ENCODE measurements at regions not wholly inside any gene's neighbourhood (a gene's known extent, or its start where the extent isn't known, plus 50 kb on each side); places are given as distances from the start of the nearest gene placed in this dataset.

DNA sequence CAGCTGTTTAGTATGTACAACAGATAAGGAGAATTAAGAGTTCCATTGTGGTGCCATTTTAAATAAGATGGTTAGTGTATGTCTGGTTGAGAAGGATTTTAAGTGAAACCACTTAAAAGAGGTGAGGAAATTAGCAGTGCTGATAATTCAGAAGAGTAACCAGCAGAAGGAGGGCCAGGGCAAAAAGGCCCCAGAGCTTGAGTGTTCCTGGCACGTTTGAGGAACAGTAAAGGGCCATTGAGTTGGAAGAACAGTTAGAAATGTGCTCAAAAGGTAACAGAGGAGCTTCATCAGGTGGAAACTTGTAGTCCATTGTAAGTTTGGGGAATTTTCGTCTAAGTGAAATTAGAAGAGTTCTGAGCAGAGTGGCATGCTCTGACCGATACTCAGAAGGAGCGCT, 606.2 kb upstream of the ZFP42 start:
- in situ Hi-C loops (cut with MboI; ENCODE audit: low sequenced_read_pairs) = no loop called here
- Histone ChIP-seq H3K18ac (ENCODE audit: low read depth, low read length) (0 out of 2 replicates have a peak overlapping the region, but pooled peaks have one; percentile 12), H3K4me2 (ENCODE audit: low read depth, low read length) (no peak overlapping the region), H2BK15ac (ENCODE audit: low read depth, low read length) (0 out of 3 replicates have a peak overlapping the region, but pooled peaks have one; percentile 28), H2AFZ (replicated peaks; ENCODE audit: low read length, poor library complexity) (no peak overlapping the region), H3K56ac (ENCODE audit: extremely low read depth, insufficient read depth, low read length) (no peak overlapping the region; the same call in 1 of the 2 replicates), H4K20me1 (ENCODE audit: insufficient read depth, low read length) (no peaks in the 10 kb centered on the region), H3K4me1 (ENCODE audit: control insufficient read depth, insufficient read depth, low read length) (peaks cover 4% of the 10 kb centered on the region), H2AK5ac (ENCODE audit: low read depth, low read length) (no peak overlapping the region), H3K9me1 (ENCODE audit: insufficient read depth, low read length) (peaks cover 4% of the 10 kb centered on the region), H4K8ac (ENCODE audit: low read depth in 2 of 2, low read length in 2 of 2) (no peak overlapping the region), H3K4me3 (ENCODE audit: insufficient read depth, low read depth, low read length) (no peak overlapping the region), H3K27ac (ENCODE audit: insufficient read depth, low read length) (no peak overlapping the region), H2AK9ac (replicated peaks; ENCODE audit: low read depth, low read length, poor library complexity) (no peak overlapping the region), H2BK120ac (ENCODE audit: low read depth, low read length) (peak overlapping the region; percentile 63), H3K9me3 (ENCODE audit: control insufficient read depth, insufficient read depth, low read length) (peaks cover 2% of the 10 kb centered on the region; the same call in 1 of the 2 replicates), H3K4ac (ENCODE audit: low read depth, low read length) (peak overlapping the region; percentile 21; the same call in 1 of the 2 replicates), H3K9ac (ENCODE audit: low read depth, low read length) (no peak overlapping the region), H2BK20ac (ENCODE audit: low read depth, low read length) (peak overlapping the region; percentile 45; the same call in 1 of the 2 replicates), H3K27me3 (ENCODE audit: control insufficient read depth, insufficient read depth, low read length) (no peaks in the 10 kb centered on the region), H3K14ac (replicated peaks; ENCODE audit: low read depth, low read length) (no peak overlapping the region), H4K91ac (ENCODE audit: insufficient read depth, low read depth, low read length) (peak overlapping the region; percentile 46; the same call in 1 of the 2 replicates), H3K36me3 (ENCODE audit: control insufficient read depth, insufficient read depth, low read length) (no peaks in the 10 kb centered on the region), H2BK5ac (ENCODE audit: low read depth, low read length, poor library complexity, severe bottlenecking) (no peak overlapping the region), H3K23ac (ENCODE audit: low read depth, low read length) (no peak overlapping the region), H4K5ac (ENCODE audit: low read depth, low read length) (peak overlapping the region; percentile 48; the same call in 1 of the 2 replicates), H3K79me1 (ENCODE audit: low read depth in 1 of 2, low read length in 2 of 2) (no peaks in the 10 kb centered on the region)
- DNase-seq = no peak
- 88% methylated on average over 4 of the region's 4 CpGs; no CpG with 5 or more reads in 1 of the 2 experiments for WGBS, 2 experiments (ENCODE audit: extremely low coverage in 2 of 2, insufficient read length in 1 of 2)
- dilution Hi-C loops (cut with HindIII; ENCODE audit: low sequenced_read_pairs, unreplicated experiment) = no loop called here
- POLR2A ChIA-PET (ENCODE audit: unreplicated experiment) = no interaction called here
- TF ChIP-seq CHD1 (IDR thresholded peaks at IDR 0.05; ENCODE audit: low read depth, low read length) (no peak), POLR2A (IDR thresholded peaks at IDR 0.05; ENCODE audit: low read depth, low read length) (no peak), RFX5 (IDR thresholded peaks at IDR 0.05; ENCODE audit: low read depth, low read length) (no peak), MAZ (IDR thresholded peaks at IDR 0.05; ENCODE audit: borderline replicate concordance, low read depth, low read length) (no peak), RAD21 (IDR thresholded peaks at IDR 0.05; ENCODE audit: low read length) (no peak), NFE2L2 (IDR thresholded peaks at IDR 0.05; ENCODE audit: low read depth, low read length) (no peak), MXI1 (IDR thresholded peaks at IDR 0.05; ENCODE audit: borderline replicate concordance, low read depth, low read length) (no peak), RCOR1 (IDR thresholded peaks at IDR 0.05; ENCODE audit: insufficient replicate concordance, low read length) (no peak), BHLHE40 (IDR thresholded peaks at IDR 0.05; ENCODE audit: low read depth, low read length) (no peak)
- TF ChIP-seq, protein P1, sequence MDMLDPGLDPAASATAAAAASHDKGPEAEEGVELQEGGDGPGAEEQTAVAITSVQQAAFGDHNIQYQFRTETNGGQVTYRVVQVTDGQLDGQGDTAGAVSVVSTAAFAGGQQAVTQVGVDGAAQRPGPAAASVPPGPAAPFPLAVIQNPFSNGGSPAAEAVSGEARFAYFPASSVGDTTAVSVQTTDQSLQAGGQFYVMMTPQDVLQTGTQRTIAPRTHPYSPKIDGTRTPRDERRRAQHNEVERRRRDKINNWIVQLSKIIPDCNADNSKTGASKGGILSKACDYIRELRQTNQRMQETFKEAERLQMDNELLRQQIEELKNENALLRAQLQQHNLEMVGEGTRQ (IDR thresholded peaks at IDR 0.05; ENCODE audit: low read depth, low read length) = no peak
- TF ChIP-seq, protein P2, sequence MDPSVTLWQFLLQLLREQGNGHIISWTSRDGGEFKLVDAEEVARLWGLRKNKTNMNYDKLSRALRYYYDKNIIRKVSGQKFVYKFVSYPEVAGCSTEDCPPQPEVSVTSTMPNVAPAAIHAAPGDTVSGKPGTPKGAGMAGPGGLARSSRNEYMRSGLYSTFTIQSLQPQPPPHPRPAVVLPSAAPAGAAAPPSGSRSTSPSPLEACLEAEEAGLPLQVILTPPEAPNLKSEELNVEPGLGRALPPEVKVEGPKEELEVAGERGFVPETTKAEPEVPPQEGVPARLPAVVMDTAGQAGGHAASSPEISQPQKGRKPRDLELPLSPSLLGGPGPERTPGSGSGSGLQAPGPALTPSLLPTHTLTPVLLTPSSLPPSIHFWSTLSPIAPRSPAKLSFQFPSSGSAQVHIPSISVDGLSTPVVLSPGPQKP (IDR thresholded peaks at IDR 0.05; ENCODE audit: borderline replicate concordance, low read depth, low read length) = no peak
- no TSS peak for BruUV-seq (replicated peaks)
- intact Hi-C loops (cut with micrococcal nuclease) = loop anchor here (5.0 kb wide), 1 partner anchor 662 kb away; no protein-coding TSS in a partner anchor
- no peak for ATAC-seq (ENCODE audit: low read depth)
- CTCF ChIA-PET = interaction anchor here (0.6 kb wide), 1 partner anchor 1624 kb away, joined by 3 read pairs; no protein-coding TSS in a partner anchor
